Activated naive CD8-positive, alpha-beta T cell treated with anti-CD3 and anti-CD28 coated beads, Interleukin-2, amount 10 ng/mL, durations not matched to agents 7 days and 5 days (primary cell): ENCODE measurements at regions not wholly inside any gene's neighbourhood (a gene's known extent, or its start where the extent isn't known, plus 50 kb on each side); places are given as distances from the start of the nearest gene placed in this dataset.
A peak's percentile ranks its signal among the peaks of the same experiment; 100 is the strongest.
"Not testable (repeated sequence)": the region's sequence is repeated elsewhere in the genome, so short reads cannot be mapped to it uniquely, and the experiment has no call there.

Experiments
- ATAC-seq: fragments of 150-1000 bp; cut with Tn5 transposase; one replicate; pipeline ENCODE4 v1.10.0; 2021; ENCODE audit warnings: low read depth, moderate library complexity
- POLR2A ChIA-PET: fragments of 350-600 bp; sonication (Branson Sonifier 250); formaldehyde crosslinking; loops from one replicate; lab custom pipeline; 2021; ENCODE audit warnings: antibody characterized with exemption; lab: Charles Lee
- DNase-seq: peaks from one replicate; pipeline ENCODE4 v3.0.0; 2021
- H3K27ac Mint-ChIP-seq: one replicate; pipeline ENCODE4 v1.8.0; 2022; ENCODE audit warnings: mild to moderate bottlenecking, mixed read lengths
- H3K27me3 Mint-ChIP-seq: one replicate; pipeline ENCODE4 v1.8.0; 2022; ENCODE audit warnings: mild to moderate bottlenecking, moderate library complexity, mixed read lengths
- H3K36me3 Mint-ChIP-seq: one replicate; pipeline ENCODE4 v1.8.0; 2021; ENCODE audit warnings: mild to moderate bottlenecking, mixed read lengths
- H3K4me1 Mint-ChIP-seq: one replicate; pipeline ENCODE4 v1.8.0; 2021; ENCODE audit warnings: mixed read lengths
- H3K4me3 Mint-ChIP-seq: one replicate; pipeline ENCODE4 v1.8.0; 2022; ENCODE audit warnings: mild to moderate bottlenecking, moderate library complexity, mixed read lengths
- H3K9me3 Mint-ChIP-seq: one replicate; pipeline ENCODE4 v1.8.0; 2021; ENCODE audit warnings: mixed read lengths

GRCh38 chr12:131473741-131474709 lies 236.9 kb upstream of the SFSWAP start:
- ATAC-seq (no peak), DNase-seq (no peak)
- H3K4me3 Mint-ChIP-seq = peak overlapping the region; percentile 44
- no peak overlapping the region for H3K27ac Mint-ChIP-seq
- H3K9me3 Mint-ChIP-seq = no peaks in the 10 kb centered on the region
- H3K27me3 Mint-ChIP-seq = no peaks in the 10 kb centered on the region
- POLR2A ChIA-PET = no interaction called here
- no peaks in the 10 kb centered on the region for H3K36me3 Mint-ChIP-seq
- H3K4me1 Mint-ChIP-seq = peaks cover 3% of the 10 kb centered on the region

GRCh38 chr12:131475012-131475411 lies 235.9 kb upstream of the SFSWAP start:
- H3K4me1 Mint-ChIP-seq, H3K9me3 Mint-ChIP-seq, H3K4me3 Mint-ChIP-seq, H3K27me3 Mint-ChIP-seq, H3K27ac Mint-ChIP-seq, POLR2A ChIA-PET, H3K36me3 Mint-ChIP-seq, DNase-seq: not testable (repeated sequence)
- ATAC-seq = peak; percentile 60

- H3K27me3 Mint-ChIP-seq = no peaks in the 10 kb centered on the region
- no peak overlapping the region for H3K27ac Mint-ChIP-seq
- no peaks in the 10 kb centered on the region for H3K9me3 Mint-ChIP-seq
- no peaks in the 10 kb centered on the region for H3K36me3 Mint-ChIP-seq
- H3K4me1 Mint-ChIP-seq = peaks cover 3% of the 10 kb centered on the region
- no peak overlapping the region for H3K4me3 Mint-ChIP-seq
- ATAC-seq (no peak), DNase-seq (no peak)
- POLR2A ChIA-PET = no interaction called here
Measured at GRCh38 chr12:131477613-131478012, 233.3 kb upstream of the SFSWAP start.

GRCh38 chr12:131478468-131478867 lies 232.4 kb upstream of the SFSWAP start:
- POLR2A ChIA-PET = no interaction called here
- no peak overlapping the region for H3K4me3 Mint-ChIP-seq
- peaks cover 3% of the 10 kb centered on the region for H3K4me1 Mint-ChIP-seq
- DNase-seq (no peak), ATAC-seq (no peak)
- no peaks in the 10 kb centered on the region for H3K36me3 Mint-ChIP-seq
- no peaks in the 10 kb centered on the region for H3K9me3 Mint-ChIP-seq
- no peak overlapping the region for H3K27ac Mint-ChIP-seq
- H3K27me3 Mint-ChIP-seq = no peaks in the 10 kb centered on the region

GRCh38 chr12:131482199-131482598 lies 228.7 kb upstream of the SFSWAP start:
- no peak overlapping the region for H3K27ac Mint-ChIP-seq
- H3K4me1 Mint-ChIP-seq = no peaks in the 10 kb centered on the region
- no peak for ATAC-seq
- no peak for DNase-seq
- no peak overlapping the region for H3K4me3 Mint-ChIP-seq
- H3K27me3 Mint-ChIP-seq = peaks cover 7% of the 10 kb centered on the region
- POLR2A ChIA-PET = no interaction called here
- H3K9me3 Mint-ChIP-seq = no peaks in the 10 kb centered on the region
- no peaks in the 10 kb centered on the region for H3K36me3 Mint-ChIP-seq

GRCh38 chr12:131482686-131483085 lies 228.2 kb upstream of the SFSWAP start:
- ATAC-seq = no peak
- Mint-ChIP-seq H3K27me3 (peaks cover 11% of the 10 kb centered on the region), H3K4me3 (no peak overlapping the region), H3K27ac (no peak overlapping the region), H3K9me3 (no peaks in the 10 kb centered on the region), H3K36me3 (no peaks in the 10 kb centered on the region), H3K4me1 (no peaks in the 10 kb centered on the region)
- no peak for DNase-seq
- POLR2A ChIA-PET = no interaction called here

GRCh38 chr12:131486451-131487230 lies 224.2 kb upstream of the SFSWAP start:
- H3K9me3 Mint-ChIP-seq = no peaks in the 10 kb centered on the region

GRCh38 chr12:131487388-131488124 lies 223.3 kb upstream of the SFSWAP start:
- H3K27me3 Mint-ChIP-seq = peaks cover 19% of the 10 kb centered on the region
- no peaks in the 10 kb centered on the region for H3K4me1 Mint-ChIP-seq
- no peak for DNase-seq
- ATAC-seq = no peak
- H3K9me3 Mint-ChIP-seq = no peaks in the 10 kb centered on the region
- H3K36me3 Mint-ChIP-seq = no peaks in the 10 kb centered on the region
- H3K4me3 Mint-ChIP-seq = no peak overlapping the region
- H3K27ac Mint-ChIP-seq = no peak overlapping the region
- POLR2A ChIA-PET = no interaction called here

More at GRCh38 chr12:131486451-131487230, 224.2 kb upstream of the SFSWAP start:
- no peak for DNase-seq
- H3K36me3 Mint-ChIP-seq = no peaks in the 10 kb centered on the region
- H3K4me1 Mint-ChIP-seq = no peaks in the 10 kb centered on the region
- POLR2A ChIA-PET = no interaction called here
- peaks cover 19% of the 10 kb centered on the region for H3K27me3 Mint-ChIP-seq
- H3K27ac Mint-ChIP-seq = no peak overlapping the region
- H3K4me3 Mint-ChIP-seq = no peak overlapping the region
- no peak for ATAC-seq

- Mint-ChIP-seq H3K27ac (no peak overlapping the region), H3K4me3 (no peak overlapping the region), H3K9me3 (no peaks in the 10 kb centered on the region), H3K4me1 (no peaks in the 10 kb centered on the region), H3K27me3 (peaks cover 19% of the 10 kb centered on the region), H3K36me3 (no peaks in the 10 kb centered on the region)
- DNase-seq (no peak), ATAC-seq (no peak)
- POLR2A ChIA-PET = no interaction called here
Measured at GRCh38 chr12:131489718-131490117, 221.2 kb upstream of the SFSWAP start.

- Mint-ChIP-seq H3K4me3 (no peak overlapping the region), H3K4me1 (no peaks in the 10 kb centered on the region)
Measured at GRCh38 chr12:131491155-131491554, 219.7 kb upstream of the SFSWAP start.

GRCh38 chr12:131491916-131492490 lies 218.9 kb upstream of the SFSWAP start:
- Mint-ChIP-seq H3K27me3 (peaks cover 14% of the 10 kb centered on the region), H3K27ac (no peak overlapping the region), H3K36me3 (no peaks in the 10 kb centered on the region), H3K4me3 (no peak overlapping the region), H3K4me1 (no peaks in the 10 kb centered on the region), H3K9me3 (no peaks in the 10 kb centered on the region)
- DNase-seq (no peak), ATAC-seq (no peak)
- POLR2A ChIA-PET = no interaction called here

More at GRCh38 chr12:131491155-131491554, 219.7 kb upstream of the SFSWAP start:
- no peak for DNase-seq
- POLR2A ChIA-PET = no interaction called here
- no peak for ATAC-seq
- peaks cover 19% of the 10 kb centered on the region for H3K27me3 Mint-ChIP-seq
- H3K9me3 Mint-ChIP-seq = no peaks in the 10 kb centered on the region
- no peaks in the 10 kb centered on the region for H3K36me3 Mint-ChIP-seq
- H3K27ac Mint-ChIP-seq = no peak overlapping the region

- Mint-ChIP-seq H3K4me1 (no peaks in the 10 kb centered on the region), H3K4me3 (no peak overlapping the region), H3K36me3 (no peaks in the 10 kb centered on the region), H3K9me3 (no peaks in the 10 kb centered on the region), H3K27ac (no peak overlapping the region), H3K27me3 (peaks cover 7% of the 10 kb centered on the region)
- no peak for ATAC-seq
- POLR2A ChIA-PET = no interaction called here
- DNase-seq = no peak
Measured at GRCh38 chr12:131493068-131493826, 217.6 kb upstream of the SFSWAP start.
